ENCODE measurements at regions not wholly inside any gene's neighbourhood (a gene's known extent, or its start where the extent isn't known, plus 50 kb on each side); places are given as distances from the start of the nearest gene placed in this dataset.

- DNase-seq, result no peak
Measured at GRCh38 chr3:99541181-99541580, 97.2 kb upstream of the COL8A1 start.

GRCh38 chr3:99537416-99537815, 101.0 kb upstream of the COL8A1 start:
- DNase-seq, result no peak

GRCh38 chr3:99536555-99537314, 101.7 kb upstream of the COL8A1 start:
- DNase-seq, result no peak

- DNase-seq, result no peak
Measured at GRCh38 chr3:99534951-99535704, 103.3 kb upstream of the COL8A1 start.

GRCh38 chr3:99532246-99532645, 106.1 kb upstream of the COL8A1 start:
- DNase-seq, result no peak

- no peak for DNase-seq
Measured at GRCh38 chr3:99529265-99529664, 109.1 kb upstream of the COL8A1 start.

GRCh38 chr3:99526921-99527320, 111.5 kb upstream of the COL8A1 start:
- no peak for DNase-seq

GRCh38 chr3:99524559-99524958, 113.8 kb upstream of the COL8A1 start:
- no peak for DNase-seq

- DNase-seq, result no peak
Measured at GRCh38 chr3:99523431-99524127, 114.8 kb upstream of the COL8A1 start.

GRCh38 chr3:99522147-99522546, 116.2 kb upstream of the COL8A1 start:
- DNase-seq, result no peak

GRCh38 chr3:99521551-99521950, 116.8 kb upstream of the COL8A1 start:
- DNase-seq, result no peak

GRCh38 chr3:99520513-99520912, 117.9 kb upstream of the COL8A1 start:
- no peak for DNase-seq

- no peak for DNase-seq
Measured at GRCh38 chr3:99516936-99517335, 121.5 kb upstream of the COL8A1 start.

- DNase-seq, result no peak
Measured at GRCh38 chr3:99515891-99516290, 122.5 kb upstream of the COL8A1 start.

GRCh38 chr3:99509224-99509623, 129.2 kb upstream of the COL8A1 start:
- no peak for DNase-seq

- no peak for DNase-seq
Measured at GRCh38 chr3:99508191-99508590, 130.2 kb upstream of the COL8A1 start.

GRCh38 chr3:99505646-99506269, 132.6 kb upstream of the COL8A1 start:
- no peak for DNase-seq

GRCh38 chr3:99505200-99505599, 133.2 kb upstream of the COL8A1 start:
- DNase-seq, result no peak

- DNase-seq, result no peak
Measured at GRCh38 chr3:99504258-99504657, 134.1 kb upstream of the COL8A1 start.

GRCh38 chr3:99503350-99503749, 135.0 kb upstream of the COL8A1 start:
- DNase-seq, result no peak

- no peak for DNase-seq
Measured at GRCh38 chr3:99502871-99503270, 135.5 kb upstream of the COL8A1 start.

GRCh38 chr3:99500485-99500884, 137.9 kb upstream of the COL8A1 start:
- DNase-seq, result no peak
